Nephron (organoid): ENCODE measurements at regions not wholly inside any gene's neighbourhood (a gene's known extent, or its start where the extent isn't known, plus 50 kb on each side); places are given as distances from the start of the nearest gene placed in this dataset.
"Not testable (repeated sequence)": the region's sequence is repeated elsewhere in the genome, so short reads cannot be mapped to it uniquely, and the experiment has no call there.

ENCODE experiments used
- H3K27ac Mint-ChIP-seq, 3 experiments: 2 replicates each; pipeline ENCODE4 v1.8.0; 2020; ENCODE audit warnings: mixed read lengths in 3 of 3, mild to moderate bottlenecking in 2 of 3, moderate library complexity in 1 of 3
- H3K27me3 Mint-ChIP-seq: 2 replicates; pipeline ENCODE4 v1.8.0; 2021; ENCODE audit warnings: low read depth, mild to moderate bottlenecking, moderate library complexity, mixed read lengths
- H3K36me3 Mint-ChIP-seq: 2 replicates; pipeline ENCODE4 v1.8.0; 2020; ENCODE audit warnings: low read depth, mixed read lengths
- H3K4me1 Mint-ChIP-seq: 2 replicates; pipeline ENCODE4 v1.8.0; 2020; ENCODE audit warnings: mixed read lengths
- H3K4me3 Mint-ChIP-seq, 3 experiments: 2 replicates each; pipeline ENCODE4 v1.8.0; 2020; ENCODE audit warnings: mild to moderate bottlenecking in 3 of 3, mixed read lengths in 3 of 3, moderate library complexity in 2 of 3
- H3K9me3 Mint-ChIP-seq: 2 replicates; pipeline ENCODE4 v1.8.0; 2020; ENCODE audit warnings: mixed read lengths
- CTCF ChIP-seq, 3 experiments: fragments of 200-600 bp; sonication (generic); IDR thresholded peaks; one replicate each; pipeline ENCODE4 v1.5.0; 2021; ENCODE audit warnings: antibody characterized with exemption in 3 of 3; ENCODE audit not compliant: unreplicated experiment in 3 of 3

DNA sequence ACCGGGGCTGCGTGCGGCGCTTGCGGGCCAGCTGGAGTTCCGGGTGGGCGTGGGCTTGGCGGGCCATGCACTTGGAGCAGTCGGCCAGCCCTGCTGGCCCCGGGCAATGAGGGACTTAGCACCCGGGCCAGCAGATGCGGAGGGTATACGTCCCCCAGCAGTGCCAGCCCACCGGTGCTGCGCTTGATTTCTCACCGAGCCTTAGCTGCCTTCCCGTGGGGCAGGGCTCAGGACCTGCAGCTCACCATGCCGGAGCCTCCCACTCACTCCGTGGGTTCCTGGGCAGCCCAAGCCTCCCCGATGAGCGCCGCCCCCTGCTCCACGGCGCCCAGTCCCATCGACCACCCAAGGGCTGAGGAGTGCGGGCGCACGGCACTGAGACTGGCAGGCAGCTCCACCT, 51.4 kb upstream of the INPP4B start:
- not testable (repeated sequence) for H3K27ac Mint-ChIP-seq, H3K27me3 Mint-ChIP-seq, H3K4me3 Mint-ChIP-seq, H3K36me3 Mint-ChIP-seq, H3K4me1 Mint-ChIP-seq
- peaks cover 63% of the 10 kb centered on the region for H3K9me3 Mint-ChIP-seq

GRCh38 chr4:142900622-142901021, 54.5 kb upstream of the INPP4B start:
- Mint-ChIP-seq H3K27ac (no peak overlapping the region), H3K4me1 (no peaks in the 10 kb centered on the region), H3K9me3 (peaks cover 49% of the 10 kb centered on the region), H3K36me3 (no peaks in the 10 kb centered on the region), H3K4me3 (no peak overlapping the region), H3K27me3 (no peaks in the 10 kb centered on the region)
- no peak for TF ChIP-seq CTCF (IDR thresholded peaks at IDR 0.05; ENCODE audit: unreplicated experiment in 3 of 3)

DNA sequence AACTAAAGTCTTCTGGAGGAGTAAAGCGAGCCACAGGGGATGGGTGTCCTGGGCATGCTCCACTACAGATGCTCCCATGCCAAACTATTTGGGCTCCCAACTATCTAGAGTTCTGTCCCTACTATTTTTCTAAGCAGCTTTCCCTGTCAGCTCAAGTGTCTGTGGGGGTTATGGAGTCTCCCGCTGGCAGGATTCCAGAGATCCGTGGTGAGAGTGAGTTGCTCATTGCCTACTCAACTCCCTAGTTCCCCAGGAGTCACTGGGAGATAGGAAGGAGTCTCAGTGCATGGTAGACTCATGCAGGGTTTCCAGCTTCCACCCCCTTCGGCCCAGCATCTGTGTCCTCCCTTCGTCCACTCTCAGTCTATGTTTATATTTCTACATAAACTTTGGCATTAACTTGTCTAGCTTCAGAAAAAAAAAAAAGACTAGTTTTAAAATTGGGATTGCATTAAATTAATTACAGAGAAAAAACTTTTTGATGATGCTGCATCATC, 55.1 kb upstream of the INPP4B start:
- Mint-ChIP-seq H3K4me1 (no peaks in the 10 kb centered on the region), H3K9me3 (peaks cover 47% of the 10 kb centered on the region), H3K36me3 (no peaks in the 10 kb centered on the region), H3K4me3 (no peak overlapping the region), H3K27ac (no peak overlapping the region), H3K27me3 (no peaks in the 10 kb centered on the region)
- no peak for TF ChIP-seq CTCF (IDR thresholded peaks at IDR 0.05; ENCODE audit: unreplicated experiment in 3 of 3)

DNA sequence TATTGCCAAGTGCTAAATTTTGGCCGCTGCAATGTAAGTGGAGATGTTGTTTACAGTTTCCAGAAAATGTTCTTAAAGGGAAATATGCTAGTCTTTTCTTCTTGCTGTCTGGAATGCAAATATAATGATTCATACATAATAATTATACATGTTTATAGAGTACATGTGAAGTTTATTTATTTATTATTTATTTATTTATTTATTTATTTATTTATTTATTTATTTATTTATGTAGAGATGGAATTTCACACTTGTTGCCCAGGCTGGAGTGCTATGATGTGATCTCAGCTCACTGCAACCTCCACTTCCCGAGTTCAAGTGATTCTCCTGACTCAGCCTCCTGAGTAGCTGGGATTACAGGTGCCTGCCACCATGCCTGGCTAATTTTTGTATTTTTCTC, 57.5 kb upstream of the INPP4B start:
- not testable (repeated sequence) for H3K4me1 Mint-ChIP-seq, H3K27ac Mint-ChIP-seq, H3K4me3 Mint-ChIP-seq, H3K36me3 Mint-ChIP-seq, H3K27me3 Mint-ChIP-seq
- peaks cover 42% of the 10 kb centered on the region for H3K9me3 Mint-ChIP-seq

DNA sequence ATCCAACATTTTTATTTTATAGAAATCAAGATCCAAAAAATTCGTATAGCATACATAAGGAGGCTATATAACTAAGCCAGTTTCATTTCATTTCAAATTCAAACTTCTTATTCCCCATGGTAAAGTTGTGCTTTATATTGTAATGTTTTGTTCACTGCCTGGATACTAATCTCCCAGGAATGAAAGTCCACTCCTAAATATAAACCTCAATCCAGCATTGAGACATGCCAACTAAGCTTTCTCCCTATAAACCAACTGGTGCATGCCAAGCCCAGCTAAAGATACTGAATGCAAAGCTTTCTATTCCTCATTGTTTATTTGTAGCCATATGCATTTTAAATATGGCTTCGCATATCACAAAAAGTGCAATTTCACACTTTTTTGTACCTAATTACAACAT, 63.8 kb upstream of the INPP4B start:
- Mint-ChIP-seq H3K27me3 (no peaks in the 10 kb centered on the region), H3K9me3 (peaks cover 23% of the 10 kb centered on the region), H3K4me3 (no peak overlapping the region), H3K27ac (no peak overlapping the region), H3K36me3 (no peaks in the 10 kb centered on the region), H3K4me1 (no peaks in the 10 kb centered on the region)
- no peak for TF ChIP-seq CTCF (IDR thresholded peaks at IDR 0.05; ENCODE audit: unreplicated experiment in 3 of 3)

DNA sequence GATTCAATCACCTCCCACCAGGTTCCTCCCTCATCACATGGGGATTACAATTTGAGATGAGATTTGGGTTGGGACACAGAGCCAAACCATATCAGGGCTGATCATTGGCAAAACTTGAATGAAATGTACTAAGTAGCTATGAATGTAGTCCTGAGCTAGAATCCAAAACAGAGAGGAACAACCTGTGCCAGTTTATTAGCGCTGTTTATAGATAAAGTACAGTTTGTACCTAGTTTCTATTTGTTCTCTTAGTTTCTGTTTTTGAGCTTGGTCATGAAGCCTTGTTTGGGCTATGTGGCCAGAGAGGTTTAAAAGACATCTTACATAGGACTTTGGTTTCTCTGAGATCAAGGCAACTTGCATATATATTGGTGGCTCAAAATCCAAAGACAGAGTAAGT, 66.9 kb upstream of the INPP4B start:
- peaks cover 5% of the 10 kb centered on the region for H3K9me3 Mint-ChIP-seq
- no peaks in the 10 kb centered on the region for H3K36me3 Mint-ChIP-seq
- no peaks in the 10 kb centered on the region for H3K4me1 Mint-ChIP-seq
- H3K27ac Mint-ChIP-seq = no peak overlapping the region
- H3K4me3 Mint-ChIP-seq = no peak overlapping the region
- no peaks in the 10 kb centered on the region for H3K27me3 Mint-ChIP-seq
- no peak for TF ChIP-seq CTCF (IDR thresholded peaks at IDR 0.05; ENCODE audit: unreplicated experiment in 3 of 3)

DNA sequence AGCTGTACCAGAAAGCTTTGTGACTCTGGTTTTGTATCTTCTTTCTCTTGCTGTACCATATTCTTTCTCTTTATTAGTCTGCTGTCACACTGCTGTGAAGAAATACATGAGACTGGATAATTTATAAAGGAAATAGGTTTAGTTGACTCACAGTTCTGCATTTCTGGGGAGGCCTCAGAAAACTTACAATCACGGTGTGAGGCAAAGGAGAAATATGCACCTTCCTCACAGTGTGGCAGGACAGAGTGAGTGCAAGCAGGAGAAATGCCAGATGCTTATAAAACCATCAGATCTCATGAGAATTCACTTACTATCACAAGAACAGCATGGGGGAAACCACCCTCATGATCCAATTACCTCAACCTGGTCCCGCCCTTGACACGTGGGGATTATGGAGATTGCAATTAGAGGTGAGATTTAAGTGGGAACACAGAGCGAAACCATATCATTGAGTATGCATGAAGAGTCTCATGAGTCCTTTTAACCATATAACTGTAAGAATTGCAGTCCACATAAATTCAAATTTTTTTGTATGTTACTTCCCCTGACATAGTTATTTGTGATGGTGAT, 67.4 kb upstream of the INPP4B start:
- Mint-ChIP-seq H3K4me3 (no peak overlapping the region), H3K36me3 (no peaks in the 10 kb centered on the region), H3K27me3 (no peaks in the 10 kb centered on the region), H3K9me3 (peaks cover under 1% of the 10 kb centered on the region), H3K27ac (no peak overlapping the region), H3K4me1 (no peaks in the 10 kb centered on the region)
- TF ChIP-seq CTCF (IDR thresholded peaks at IDR 0.05; ENCODE audit: unreplicated experiment in 3 of 3) = no peak
